HG03139 (cell line): ENCODE measurements at regions not wholly inside any gene's neighbourhood (a gene's known extent, or its start where the extent isn't known, plus 50 kb on each side); places are given as distances from the start of the nearest gene placed in this dataset.
"Not testable (repeated sequence)": the region's sequence is repeated elsewhere in the genome, so short reads cannot be mapped to it uniquely, and the experiment has no call there.

Source experiments
- ATAC-seq: cut with Tn5 transposase; IDR thresholded peaks from one replicate; pipeline ENCODE4 v1.9.1; 2021; ENCODE audit not compliant: unreplicated experiment

GRCh38 chr1:188129856-188130838 lies 1301.4 kb downstream of the PLA2G4A start:
- ATAC-seq: no peak

- ATAC-seq: no peak
Measured at GRCh38 chr1:188137221-188137620, 1308.5 kb downstream of the PLA2G4A start.

GRCh38 chr1:188140958-188141357 lies 1312.2 kb downstream of the PLA2G4A start:
- ATAC-seq: no peak

GRCh38 chr1:188154196-188154595 lies 1325.4 kb downstream of the PLA2G4A start:
- ATAC-seq: no peak

GRCh38 chr1:188154761-188155160 lies 1326.0 kb downstream of the PLA2G4A start:
- ATAC-seq: no peak

- ATAC-seq: no peak
Measured at GRCh38 chr1:188155261-188155660, 1326.5 kb downstream of the PLA2G4A start.

- ATAC-seq: no peak
Measured at GRCh38 chr1:188164459-188164858, 1335.7 kb downstream of the PLA2G4A start.

- ATAC-seq: no peak
Measured at GRCh38 chr1:188166654-188167053, 1337.9 kb downstream of the PLA2G4A start.

- ATAC-seq: no peak
Measured at GRCh38 chr1:188169971-188170370, 1341.2 kb downstream of the PLA2G4A start.

- no peak for ATAC-seq
Measured at GRCh38 chr1:188170411-188170810, 1341.7 kb downstream of the PLA2G4A start.

- no peak for ATAC-seq
Measured at GRCh38 chr1:188170935-188171334, 1342.2 kb downstream of the PLA2G4A start.

GRCh38 chr1:188182063-188182462 lies 1353.3 kb downstream of the PLA2G4A start:
- not testable (repeated sequence) for ATAC-seq

- no peak for ATAC-seq
Measured at GRCh38 chr1:188188317-188188716, 1359.6 kb downstream of the PLA2G4A start.

- no peak for ATAC-seq
Measured at GRCh38 chr1:188194916-188195315, 1366.2 kb downstream of the PLA2G4A start.

GRCh38 chr1:188218289-188218688 lies 1389.5 kb downstream of the PLA2G4A start:
- no peak for ATAC-seq

- ATAC-seq: no peak
Measured at GRCh38 chr1:188220051-188220450, 1391.3 kb downstream of the PLA2G4A start.

GRCh38 chr1:188224263-188224662 lies 1395.5 kb downstream of the PLA2G4A start:
- ATAC-seq: no peak

GRCh38 chr1:188225975-188226374 lies 1397.2 kb downstream of the PLA2G4A start:
- no peak for ATAC-seq

GRCh38 chr1:188228623-188229022 lies 1399.9 kb downstream of the PLA2G4A start:
- ATAC-seq: no peak

- ATAC-seq: no peak
Measured at GRCh38 chr1:188237573-188238348, 1409.0 kb downstream of the PLA2G4A start.

- no peak for ATAC-seq
Measured at GRCh38 chr1:188240772-188241406, 1412.1 kb downstream of the PLA2G4A start.
